GM12892 (cell line): ENCODE measurements at regions not wholly inside any gene's neighbourhood (a gene's known extent, or its start where the extent isn't known, plus 50 kb on each side); places are given as distances from the start of the nearest gene placed in this dataset.

Experiments
- POLR2AphosphoS5 ChIP-seq: IDR thresholded peaks from 2 replicates; pipeline ENCODE4 v1.6.1; 2011; ENCODE audit warnings: low read depth, low read length, control low read depth
- TAF1 ChIP-seq: IDR thresholded peaks from 2 replicates; pipeline ENCODE4 v1.6.1; 2011; ENCODE audit warnings: low read depth, mild to moderate bottlenecking, control low read depth, low read length, borderline replicate concordance

GRCh38 chr2:58635801-58636375, 394.8 kb upstream of the FANCL start:
- no peak for TF ChIP-seq POLR2AphosphoS5
- TF ChIP-seq TAF1, result no peak
